ENCODE measurements at regions not wholly inside any gene's neighbourhood (a gene's known extent, or its start where the extent isn't known, plus 50 kb on each side); places are given as distances from the start of the nearest gene placed in this dataset.

- no peak overlapping the region for H3K27ac Mint-ChIP-seq
- H3K9me3 Mint-ChIP-seq (ENCODE audit: low read depth) = peaks cover 4% of the 10 kb centered on the region
- H3K4me1 Mint-ChIP-seq (ENCODE audit: low read depth) = no peaks in the 10 kb centered on the region
- H3K4me3 Mint-ChIP-seq = no peak overlapping the region
- no peaks in the 10 kb centered on the region for H3K27me3 Mint-ChIP-seq
- H3K36me3 Mint-ChIP-seq = no peaks in the 10 kb centered on the region
Measured at GRCh38 chr9:81266086-81266485, 423.3 kb downstream of the TLE1 start.

GRCh38 chr9:81264516-81264915, 424.8 kb downstream of the TLE1 start:
- no peaks in the 10 kb centered on the region for H3K27me3 Mint-ChIP-seq
- peaks cover 7% of the 10 kb centered on the region for H3K9me3 Mint-ChIP-seq (ENCODE audit: low read depth)
- no peak overlapping the region for H3K27ac Mint-ChIP-seq
- no peaks in the 10 kb centered on the region for H3K36me3 Mint-ChIP-seq
- no peak overlapping the region for H3K4me3 Mint-ChIP-seq
- no peaks in the 10 kb centered on the region for H3K4me1 Mint-ChIP-seq (ENCODE audit: low read depth)

- H3K4me3 Mint-ChIP-seq = no peak overlapping the region
- H3K4me1 Mint-ChIP-seq (ENCODE audit: low read depth) = no peaks in the 10 kb centered on the region
- peaks cover 3% of the 10 kb centered on the region for H3K9me3 Mint-ChIP-seq (ENCODE audit: low read depth)
- H3K27me3 Mint-ChIP-seq = no peaks in the 10 kb centered on the region
- H3K36me3 Mint-ChIP-seq = no peaks in the 10 kb centered on the region
- H3K27ac Mint-ChIP-seq = no peak overlapping the region
Measured at GRCh38 chr9:81259896-81260295, 429.5 kb downstream of the TLE1 start.

GRCh38 chr9:81256368-81256767, 433.0 kb downstream of the TLE1 start:
- Mint-ChIP-seq H3K4me1 (ENCODE audit: low read depth) (no peaks in the 10 kb centered on the region), H3K27ac (no peak overlapping the region), H3K9me3 (ENCODE audit: low read depth) (peaks cover 3% of the 10 kb centered on the region), H3K36me3 (no peaks in the 10 kb centered on the region), H3K27me3 (no peaks in the 10 kb centered on the region), H3K4me3 (no peak overlapping the region)

GRCh38 chr9:81250606-81251005, 438.7 kb downstream of the TLE1 start:
- Mint-ChIP-seq H3K4me1 (ENCODE audit: low read depth) (no peaks in the 10 kb centered on the region), H3K36me3 (no peaks in the 10 kb centered on the region), H3K27me3 (no peaks in the 10 kb centered on the region), H3K4me3 (no peak overlapping the region), H3K9me3 (ENCODE audit: low read depth) (no peaks in the 10 kb centered on the region), H3K27ac (no peak overlapping the region)

- Mint-ChIP-seq H3K9me3 (ENCODE audit: low read depth) (no peaks in the 10 kb centered on the region), H3K36me3 (no peaks in the 10 kb centered on the region), H3K4me3 (no peak overlapping the region), H3K4me1 (ENCODE audit: low read depth) (no peaks in the 10 kb centered on the region), H3K27me3 (no peaks in the 10 kb centered on the region), H3K27ac (no peak overlapping the region)
Measured at GRCh38 chr9:81250041-81250440, 439.3 kb downstream of the TLE1 start.

- Mint-ChIP-seq H3K9me3 (ENCODE audit: low read depth) (no peaks in the 10 kb centered on the region), H3K27ac (no peak overlapping the region), H3K36me3 (no peaks in the 10 kb centered on the region), H3K27me3 (no peaks in the 10 kb centered on the region), H3K4me1 (ENCODE audit: low read depth) (no peaks in the 10 kb centered on the region), H3K4me3 (no peak overlapping the region)
Measured at GRCh38 chr9:81245254-81245956, 443.9 kb downstream of the TLE1 start.

GRCh38 chr9:81244631-81245030, 444.7 kb downstream of the TLE1 start:
- Mint-ChIP-seq H3K4me3 (no peak overlapping the region), H3K36me3 (no peaks in the 10 kb centered on the region), H3K9me3 (ENCODE audit: low read depth) (no peaks in the 10 kb centered on the region), H3K27ac (no peak overlapping the region), H3K27me3 (no peaks in the 10 kb centered on the region), H3K4me1 (ENCODE audit: low read depth) (no peaks in the 10 kb centered on the region)

GRCh38 chr9:81242866-81243265, 446.5 kb downstream of the TLE1 start:
- no peak overlapping the region for H3K27ac Mint-ChIP-seq
- H3K4me3 Mint-ChIP-seq = no peak overlapping the region
- H3K4me1 Mint-ChIP-seq (ENCODE audit: low read depth) = no peaks in the 10 kb centered on the region
- H3K36me3 Mint-ChIP-seq = no peaks in the 10 kb centered on the region
- no peaks in the 10 kb centered on the region for H3K9me3 Mint-ChIP-seq (ENCODE audit: low read depth)
- no peaks in the 10 kb centered on the region for H3K27me3 Mint-ChIP-seq

GRCh38 chr9:81239388-81239787, 450.0 kb downstream of the TLE1 start:
- Mint-ChIP-seq H3K36me3 (no peaks in the 10 kb centered on the region), H3K27me3 (no peaks in the 10 kb centered on the region), H3K9me3 (ENCODE audit: low read depth) (no peaks in the 10 kb centered on the region), H3K4me3 (no peak overlapping the region), H3K27ac (no peak overlapping the region), H3K4me1 (ENCODE audit: low read depth) (no peaks in the 10 kb centered on the region)

- Mint-ChIP-seq H3K27ac (no peak overlapping the region), H3K9me3 (ENCODE audit: low read depth) (no peaks in the 10 kb centered on the region), H3K27me3 (no peaks in the 10 kb centered on the region), H3K4me3 (no peak overlapping the region), H3K36me3 (no peaks in the 10 kb centered on the region), H3K4me1 (ENCODE audit: low read depth) (no peaks in the 10 kb centered on the region)
Measured at GRCh38 chr9:81237565-81238231, 451.6 kb downstream of the TLE1 start.

- Mint-ChIP-seq H3K27me3 (no peaks in the 10 kb centered on the region), H3K27ac (no peak overlapping the region), H3K4me3 (no peak overlapping the region), H3K36me3 (no peaks in the 10 kb centered on the region), H3K9me3 (ENCODE audit: low read depth) (no peaks in the 10 kb centered on the region), H3K4me1 (ENCODE audit: low read depth) (no peaks in the 10 kb centered on the region)
Measured at GRCh38 chr9:81234924-81235610, 454.3 kb downstream of the TLE1 start.

- no peaks in the 10 kb centered on the region for H3K27me3 Mint-ChIP-seq
- no peaks in the 10 kb centered on the region for H3K9me3 Mint-ChIP-seq (ENCODE audit: low read depth)
- H3K27ac Mint-ChIP-seq = no peak overlapping the region
- no peaks in the 10 kb centered on the region for H3K36me3 Mint-ChIP-seq
- H3K4me1 Mint-ChIP-seq (ENCODE audit: low read depth) = no peaks in the 10 kb centered on the region
- H3K4me3 Mint-ChIP-seq = no peak overlapping the region
Measured at GRCh38 chr9:81231011-81231410, 458.3 kb downstream of the TLE1 start.

- H3K4me1 Mint-ChIP-seq (ENCODE audit: low read depth) = no peaks in the 10 kb centered on the region
- H3K4me3 Mint-ChIP-seq = no peak overlapping the region
- no peaks in the 10 kb centered on the region for H3K36me3 Mint-ChIP-seq
- H3K27me3 Mint-ChIP-seq = no peaks in the 10 kb centered on the region
- H3K9me3 Mint-ChIP-seq (ENCODE audit: low read depth) = no peaks in the 10 kb centered on the region
- H3K27ac Mint-ChIP-seq = no peak overlapping the region
Measured at GRCh38 chr9:81227507-81228245, 461.7 kb downstream of the TLE1 start.

- Mint-ChIP-seq H3K27ac (no peak overlapping the region), H3K4me1 (ENCODE audit: low read depth) (no peaks in the 10 kb centered on the region), H3K9me3 (ENCODE audit: low read depth) (no peaks in the 10 kb centered on the region), H3K4me3 (no peak overlapping the region), H3K27me3 (no peaks in the 10 kb centered on the region), H3K36me3 (no peaks in the 10 kb centered on the region)
Measured at GRCh38 chr9:81225596-81225995, 463.8 kb downstream of the TLE1 start.
